Neuronal stem cell (in vitro differentiated cells): ENCODE measurements at regions not wholly inside any gene's neighbourhood (a gene's known extent, or its start where the extent isn't known, plus 50 kb on each side); places are given as distances from the start of the nearest gene placed in this dataset.

ENCODE experiments used
- DNase-seq: peaks from one replicate; pipeline ENCODE4 v3.0.0-alpha.2; 2013; ENCODE audit warnings: low spot score
- H2AFZ ChIP-seq: one replicate; pipeline ENCODE4 v1.6.1; 2013; ENCODE audit warnings: mild to moderate bottlenecking, low read length, inconsistent platforms
- H2AK5ac ChIP-seq: 2 replicates; pipeline ENCODE4 v1.6.1; 2013; ENCODE audit warnings: low read depth, mild to moderate bottlenecking, inconsistent platforms, low read length, moderate library complexity, mixed read lengths
- H2BK120ac ChIP-seq: 2 replicates; pipeline ENCODE4 v1.6.1; 2013; ENCODE audit warnings: low read depth, mild to moderate bottlenecking, inconsistent platforms, low read length, moderate library complexity, mixed read lengths
- H2BK12ac ChIP-seq: one replicate; pipeline ENCODE4 v1.6.1; 2013; ENCODE audit warnings: low read length, inconsistent platforms
- H2BK15ac ChIP-seq: 2 replicates; pipeline ENCODE4 v1.6.1; 2013; ENCODE audit warnings: mild to moderate bottlenecking, low read length, inconsistent platforms, mixed read lengths
- H2BK5ac ChIP-seq: one replicate; pipeline ENCODE4 v1.6.1; 2013; ENCODE audit warnings: inconsistent platforms, mild to moderate bottlenecking, low read length, moderate library complexity
- H3K14ac ChIP-seq: one replicate; pipeline ENCODE4 v1.6.1; 2013; ENCODE audit warnings: low read length, inconsistent platforms
- H3K18ac ChIP-seq: 2 replicates; pipeline ENCODE4 v1.6.1; 2013; ENCODE audit warnings: low read length, inconsistent platforms
- H3K23ac ChIP-seq: 2 replicates; pipeline ENCODE4 v1.6.1; 2013; ENCODE audit warnings: low read depth, mild to moderate bottlenecking, mixed read lengths, low read length, inconsistent platforms; ENCODE audit not compliant: poor library complexity
- H3K27ac ChIP-seq: replicated peaks from 3 replicates; pipeline ENCODE4 v1.5.1; 2013; ENCODE audit warnings: low read length, inconsistent platforms
- H3K27me3 ChIP-seq, 3 experiments: 2 replicates each; pipeline ENCODE4 v1.6.1; 2013; ENCODE audit warnings: low read length in 3 of 3, mild to moderate bottlenecking in 2 of 3, inconsistent platforms in 1 of 3, low read depth in 1 of 3, mixed read lengths in 1 of 3, moderate library complexity in 1 of 3; ENCODE audit not compliant: control insufficient read depth in 3 of 3, insufficient read depth in 3 of 3
- H3K36me3 ChIP-seq, 2 donors: replicated peaks in 1 of 2; 2 replicates each; pipeline ENCODE4 v1.6.1; 2013; ENCODE audit warnings: low read length in 2 of 2; ENCODE audit not compliant: control insufficient read depth in 2 of 2, insufficient read depth in 2 of 2
- H3K4ac ChIP-seq: 2 replicates; pipeline ENCODE4 v1.6.1; 2013; ENCODE audit warnings: inconsistent platforms, mild to moderate bottlenecking, low read length, moderate library complexity
- H3K4me1 ChIP-seq, 2 donors: 1 replicate in 1 of 2; 2 replicates in 1 of 2; pipeline ENCODE4 v1.6.1; 2013; ENCODE audit warnings: low read length in 2 of 2, low read depth in 1 of 2; ENCODE audit not compliant: control insufficient read depth in 2 of 2, insufficient read depth in 1 of 2
- H3K4me2 ChIP-seq: one replicate; pipeline ENCODE4 v1.6.1; 2013; ENCODE audit warnings: mild to moderate bottlenecking, low read length, inconsistent platforms; ENCODE audit not compliant: insufficient read depth, poor library complexity, severe bottlenecking
- H3K4me3 ChIP-seq, 2 donors: 2 replicates each; pipeline ENCODE4 v1.5.1; 2013; ENCODE audit warnings: low read length in 2 of 2, mild to moderate bottlenecking in 2 of 2, inconsistent platforms in 1 of 2, moderate library complexity in 1 of 2
- H3K79me1 ChIP-seq: one replicate; pipeline ENCODE4 v1.6.1; 2013; ENCODE audit warnings: low read depth, mild to moderate bottlenecking, inconsistent platforms, low read length, moderate library complexity
- H3K9ac ChIP-seq: one replicate; pipeline ENCODE4 v1.6.1; 2013; ENCODE audit warnings: mild to moderate bottlenecking, low read depth, low read length, inconsistent platforms; ENCODE audit not compliant: poor library complexity
- H3K9me3 ChIP-seq, 2 donors: replicated peaks in 1 of 2; 2 replicates each; pipeline versions ENCODE3 to v1.6.1; 2013; ENCODE audit warnings: low read length in 2 of 2, mild to moderate bottlenecking in 2 of 2, inconsistent platforms in 1 of 2, low read depth in 1 of 2, mixed read lengths in 1 of 2, moderate library complexity in 1 of 2; ENCODE audit not compliant: control insufficient read depth in 2 of 2, insufficient read depth in 1 of 2
- H4K8ac ChIP-seq: one replicate; pipeline ENCODE4 v1.6.1; 2013; ENCODE audit warnings: low read depth, mild to moderate bottlenecking, inconsistent platforms, low read length, moderate library complexity
- H4K91ac ChIP-seq: one replicate; pipeline ENCODE4 v1.6.1; 2013; ENCODE audit warnings: low read length, low read depth, mild to moderate bottlenecking, inconsistent platforms; ENCODE audit not compliant: poor library complexity
- WGBS, 2 donors: extraction: QIAGEN DNeasy Blood & Tissue Kit; methylation state at CpG; one replicate each; pipeline ENCODE4 v1.1.7; 2013; ENCODE audit warnings: missing lambda C conversion rate in 2 of 2, mixed read lengths in 1 of 2; ENCODE audit not compliant: insufficient read length in 2 of 2, insufficient replicate concordance in 1 of 2; ENCODE audit errors: extremely low coverage in 2 of 2; 5-methylcytosine and 5-hydroxymethylcytosine counted together

DNA sequence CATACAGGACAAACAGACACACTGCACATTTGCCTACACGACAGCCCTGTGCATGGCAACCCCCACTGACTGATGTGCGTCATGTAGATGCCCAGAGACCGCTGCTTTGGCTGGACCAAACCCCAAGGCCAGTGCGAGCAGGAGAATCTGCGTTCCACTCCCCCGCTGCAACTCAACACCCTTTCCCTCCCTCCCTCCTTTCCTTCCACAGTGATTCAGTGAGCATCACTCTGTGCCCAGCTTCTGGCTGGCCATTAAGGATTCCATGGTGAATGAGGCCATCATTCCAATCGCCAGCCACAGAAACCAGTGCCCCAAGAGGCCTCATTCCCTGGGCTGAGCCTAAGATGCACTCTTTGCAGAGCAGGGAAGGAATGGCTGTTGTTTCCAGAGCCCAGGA is 61.6 kb downstream of the GSX1 start:
- Histone ChIP-seq H2BK15ac (no peak overlapping the region), H4K8ac (peak overlapping the region; percentile 56), H2AK5ac (no peak overlapping the region), H3K4me2 (no peak overlapping the region), H3K23ac (no peak overlapping the region), H2BK12ac (no peak overlapping the region), H3K4me1 (peaks cover 0 to 4% of the 10 kb centered on the region in 2 donors), H3K36me3 (no peaks in the 10 kb centered on the region), H3K18ac (peak overlapping the region; percentile 33), H3K4ac (no peak overlapping the region), H3K9me3 (no peaks in the 10 kb centered on the region), H2AFZ (no peak overlapping the region), H2BK5ac (no peak overlapping the region), H3K14ac (no peak overlapping the region), H3K27ac (no peak overlapping the region), H2BK120ac (no peak overlapping the region), H3K79me1 (no peaks in the 10 kb centered on the region), H3K27me3 (peaks cover 0 to 55% (median 0%) of the 10 kb centered on the region in 3 experiments), H3K4me3 (no peak overlapping the region), H4K91ac (no peak overlapping the region), H3K9ac (peak overlapping the region; percentile 7)
- no CpG with 5 or more reads among the region's 7 CpGs for WGBS, 2 donors
- no peak for DNase-seq

DNA sequence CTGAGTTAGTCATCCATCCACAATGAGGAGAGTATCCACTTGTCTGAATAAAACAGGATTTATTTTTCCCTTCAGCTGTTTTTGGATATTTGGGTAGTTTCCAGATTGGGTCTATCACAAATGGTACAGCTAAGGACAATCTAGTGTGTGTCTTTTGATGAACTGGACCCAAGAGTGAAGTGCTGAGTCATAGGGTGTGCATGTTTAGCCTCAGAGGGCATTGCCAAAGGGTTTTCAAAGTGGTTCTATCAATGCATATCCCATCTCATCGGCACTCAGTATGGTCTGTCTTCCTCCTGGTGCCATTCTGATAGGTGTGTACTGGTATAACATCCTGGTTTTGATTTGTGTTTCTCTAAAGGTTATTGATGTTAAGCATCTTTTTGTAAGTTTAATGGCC is 62.3 kb downstream of the GSX1 start:
- no peak overlapping the region for H2BK15ac ChIP-seq
- H2BK5ac ChIP-seq: no peak overlapping the region
- no peak overlapping the region for H2BK12ac ChIP-seq
- H3K27ac ChIP-seq: no peak overlapping the region
- H3K18ac ChIP-seq: no peak overlapping the region
- no peak overlapping the region for H4K8ac ChIP-seq
- no peak overlapping the region for H3K4me3 ChIP-seq
- no peak overlapping the region for H2BK120ac ChIP-seq
- DNase-seq: no peak
- no peaks in the 10 kb centered on the region for H3K9me3 ChIP-seq
- no peak overlapping the region for H4K91ac ChIP-seq
- H3K36me3 ChIP-seq: no peaks in the 10 kb centered on the region
- H3K79me1 ChIP-seq: no peaks in the 10 kb centered on the region
- H3K9ac ChIP-seq: no peak overlapping the region
- no peak overlapping the region for H3K4me2 ChIP-seq
- no peak overlapping the region for H3K23ac ChIP-seq
- H2AFZ ChIP-seq: no peak overlapping the region
- no peak overlapping the region for H3K4ac ChIP-seq
- H3K14ac ChIP-seq: no peak overlapping the region
- peaks cover 0 to 55% (median 2%) of the 10 kb centered on the region in 3 experiments for H3K27me3 ChIP-seq
- H3K4me1 ChIP-seq: peaks cover 0 to 4% of the 10 kb centered on the region in 2 donors
- no peak overlapping the region for H2AK5ac ChIP-seq
- no CpG with 5 or more reads among the region's 1 CpG for WGBS, 2 donors

DNA sequence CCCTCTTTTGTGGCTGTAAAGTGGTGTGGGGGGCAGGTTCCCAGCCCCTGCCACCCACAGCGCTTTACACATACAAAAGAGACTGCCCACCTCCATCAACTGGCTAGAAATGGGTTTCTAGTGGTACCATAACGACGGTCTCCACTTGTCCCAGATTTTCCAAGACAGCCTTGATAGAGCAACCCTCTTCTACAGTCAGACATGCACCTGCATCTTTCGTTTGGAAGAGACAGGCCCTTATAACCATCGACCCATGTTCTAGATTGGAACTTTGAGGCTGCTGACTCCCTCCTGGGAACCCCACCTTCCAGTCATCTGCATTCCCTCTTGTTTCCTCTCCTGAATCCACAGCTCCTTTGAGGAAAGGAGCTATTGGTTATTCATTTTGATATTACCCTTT is 63.1 kb downstream of the GSX1 start:
- Histone ChIP-seq H3K79me1 (no peaks in the 10 kb centered on the region), H4K8ac (no peak overlapping the region), H3K9ac (no peak overlapping the region), H3K36me3 (no peaks in the 10 kb centered on the region), H3K4ac (no peak overlapping the region), H2BK5ac (no peak overlapping the region), H3K14ac (no peak overlapping the region), H3K4me2 (no peak overlapping the region), H2AK5ac (no peak overlapping the region), H3K18ac (no peak overlapping the region), H3K27me3 (peaks cover 0 to 61% (median 2%) of the 10 kb centered on the region in 3 experiments), H3K4me1 (peaks cover 0 to 4% of the 10 kb centered on the region in 2 donors), H3K27ac (no peak overlapping the region), H2BK12ac (no peak overlapping the region), H4K91ac (no peak overlapping the region), H2BK120ac (no peak overlapping the region), H3K4me3 (no peak overlapping the region), H2AFZ (no peak overlapping the region), H3K9me3 (no peaks in the 10 kb centered on the region), H3K23ac (no peak overlapping the region), H2BK15ac (no peak overlapping the region)
- no peak for DNase-seq
- no CpG with 5 or more reads among the region's 5 CpGs for WGBS, 2 donors

DNA sequence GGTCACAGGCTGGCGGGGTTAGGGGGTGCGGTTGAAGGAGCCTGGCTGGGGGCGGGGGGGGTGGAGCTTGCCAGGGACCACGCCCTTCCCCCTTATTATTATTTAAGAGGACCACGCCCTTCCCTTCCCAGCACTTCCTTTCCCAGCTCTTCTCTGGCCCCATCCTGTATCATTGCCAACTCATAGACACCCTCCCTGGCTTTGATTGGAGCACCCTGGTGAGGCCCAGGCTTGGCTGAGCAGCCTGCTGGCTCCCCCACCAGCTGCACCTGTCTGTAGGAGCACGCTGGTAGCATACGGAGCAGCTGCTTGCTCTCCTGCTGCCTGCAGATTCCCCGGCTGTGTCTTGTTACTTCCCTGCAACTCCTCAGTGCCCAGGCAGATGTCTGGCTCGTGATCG is 62.5 kb upstream of the PDX1 start:
- Histone ChIP-seq H3K36me3 (no peaks in the 10 kb centered on the region), H2BK15ac (no peak overlapping the region), H3K14ac (no peak overlapping the region), H2AFZ (no peak overlapping the region), H4K91ac (no peak overlapping the region), H2AK5ac (no peak overlapping the region), H3K27ac (no peak overlapping the region), H3K9me3 (no peaks in the 10 kb centered on the region), H4K8ac (no peak overlapping the region), H3K9ac (no peak overlapping the region), H3K79me1 (no peaks in the 10 kb centered on the region), H2BK12ac (no peak overlapping the region), H3K4me2 (no peak overlapping the region), H3K4ac (no peak overlapping the region), H3K18ac (no peak overlapping the region), H2BK5ac (no peak overlapping the region), H3K23ac (no peak overlapping the region), H2BK120ac (no peak overlapping the region), H3K27me3 (peaks cover 0 to 49% (median 2%) of the 10 kb centered on the region in 3 experiments), H3K4me1 (peaks cover 0 to 5% of the 10 kb centered on the region in 2 donors), H3K4me3 (no peak overlapping the region)
- no peak for DNase-seq
- no CpG with 5 or more reads among the region's 10 CpGs for WGBS, 2 donors
